Smooth muscle cell (in vitro differentiated cells): ENCODE measurements at regions not wholly inside any gene's neighbourhood (a gene's known extent, or its start where the extent isn't known, plus 50 kb on each side); places are given as distances from the start of the nearest gene placed in this dataset.
"Not testable (repeated sequence)": the region's sequence is repeated elsewhere in the genome, so short reads cannot be mapped to it uniquely, and the experiment has no call there.

Source experiments
- DNase-seq: peaks from one replicate; lab custom pipeline; 2025; ENCODE audit not compliant: unreplicated experiment; lab: John Stamatoyannopoulos, UW
- H2AFZ ChIP-seq: fragments of 200-600 bp; sonication (generic); 2 replicates; pipeline ENCODE4 v1.6.0; 2016; ENCODE audit warnings: antibody characterized with exemption, low read depth, mild to moderate bottlenecking
- H3F3A ChIP-seq: fragments of 200-600 bp; sonication (generic); 2 replicates; pipeline ENCODE4 v1.6.0; 2017; ENCODE audit warnings: antibody characterized with exemption, low read depth
- H3K27ac ChIP-seq: fragments of 200-600 bp; sonication (generic); 2 replicates; pipeline ENCODE4 v1.5.1; 2016; ENCODE audit warnings: low read depth, mild to moderate bottlenecking
- H3K27me3 ChIP-seq: fragments of 200-600 bp; sonication (generic); 2 replicates; pipeline ENCODE4 v1.6.1; 2016; ENCODE audit warnings: low read depth, mild to moderate bottlenecking
- H3K36me3 ChIP-seq: fragments of 200-600 bp; sonication (generic); 2 replicates; pipeline ENCODE4 v1.5.1; 2016; ENCODE audit warnings: low read depth
- H3K4me1 ChIP-seq: fragments of 200-600 bp; sonication (generic); 2 replicates; pipeline ENCODE4 v1.5.1; 2016; ENCODE audit warnings: low read depth
- H3K4me2 ChIP-seq: fragments of 200-600 bp; sonication (generic); 2 replicates; pipeline ENCODE4 v1.6.0; 2016; ENCODE audit warnings: mild to moderate bottlenecking
- H3K4me3 ChIP-seq: fragments of 200-600 bp; sonication (generic); 2 replicates; pipeline ENCODE4 v1.5.1; 2016; ENCODE audit warnings: mild to moderate bottlenecking
- H3K79me2 ChIP-seq: fragments of 200-600 bp; sonication (generic); 2 replicates; pipeline ENCODE4 v1.6.0; 2016; ENCODE audit warnings: low read depth, mild to moderate bottlenecking
- H3K9ac ChIP-seq: fragments of 200-600 bp; sonication (generic); 2 replicates; pipeline ENCODE4 v1.6.0; 2016; ENCODE audit warnings: low read depth
- H3K9me3 ChIP-seq: fragments of 200-600 bp; sonication (generic); replicated peaks from 2 replicates; pipeline ENCODE4 v1.5.1; 2016; ENCODE audit warnings: low read depth
- H4K20me1 ChIP-seq: fragments of 200-600 bp; sonication (generic); 2 replicates; pipeline ENCODE4 v1.6.0; 2016; ENCODE audit warnings: low read depth
- CTCF ChIP-seq: fragments of 200-600 bp; sonication (generic); IDR thresholded peaks from 2 replicates; pipeline ENCODE4 v1.5.1; 2017; ENCODE audit warnings: borderline replicate concordance, mild to moderate bottlenecking, antibody characterized with exemption; ENCODE audit not compliant: insufficient read depth, poor library complexity, severe bottlenecking
- WGBS: methylation state at CpG from one replicate; pipeline ENCODE4 v1.1.7; 2016; ENCODE audit warnings: low lambda C conversion rate; 5-methylcytosine and 5-hydroxymethylcytosine counted together

- Histone ChIP-seq H3K27ac (no peak overlapping the region), H3K4me1 (no peaks in the 10 kb centered on the region)
- TF ChIP-seq CTCF, result peak; percentile 77
Measured at GRCh38 chr2:113370478-113371091, 66.9 kb upstream of the ZNG1B start.

GRCh38 chr2:113370030-113370429 lies 67.5 kb upstream of the ZNG1B start:
- no peak overlapping the region for H2AFZ ChIP-seq
- TF ChIP-seq CTCF, result no peak
- H3K27ac ChIP-seq, result no peak overlapping the region
- H3K27me3 ChIP-seq, result peaks cover 4% of the 10 kb centered on the region
- H3F3A ChIP-seq, result no peaks in the 10 kb centered on the region
- no peaks in the 10 kb centered on the region for H3K9me3 ChIP-seq
- no peaks in the 10 kb centered on the region for H3K79me2 ChIP-seq
- H4K20me1 ChIP-seq, result no peaks in the 10 kb centered on the region
- H3K36me3 ChIP-seq, result no peaks in the 10 kb centered on the region
- H3K9ac ChIP-seq, result no peak overlapping the region
- 77% methylated on average over 5 of the region's 5 CpGs for WGBS
- no peak overlapping the region for H3K4me3 ChIP-seq
- no peak for DNase-seq
- no peak overlapping the region for H3K4me2 ChIP-seq
- no peaks in the 10 kb centered on the region for H3K4me1 ChIP-seq

More at GRCh38 chr2:113370478-113371091, 66.9 kb upstream of the ZNG1B start:
- Histone ChIP-seq H3K79me2 (no peaks in the 10 kb centered on the region), H3K9me3 (no peaks in the 10 kb centered on the region), H3K4me3 (no peak overlapping the region), H3K4me2 (no peak overlapping the region), H3K36me3 (no peaks in the 10 kb centered on the region), H2AFZ (no peak overlapping the region), H3F3A (no peaks in the 10 kb centered on the region), H3K27me3 (peaks cover 4% of the 10 kb centered on the region), H3K9ac (no peak overlapping the region), H4K20me1 (no peaks in the 10 kb centered on the region)
- WGBS, result 17% methylated on average over 9 of the region's 9 CpGs
- no peak for DNase-seq

- not testable (repeated sequence) for H3K79me2 ChIP-seq, H4K20me1 ChIP-seq, H2AFZ ChIP-seq, H3K9ac ChIP-seq, H3K4me3 ChIP-seq, H3K9me3 ChIP-seq, H3K4me2 ChIP-seq, H3K27ac ChIP-seq, H3F3A ChIP-seq, DNase-seq, H3K4me1 ChIP-seq, H3K36me3 ChIP-seq, H3K27me3 ChIP-seq
Measured at GRCh38 chr2:113368581-113368980, 68.9 kb upstream of the ZNG1B start.

GRCh38 chr2:113366821-113367220 lies 70.7 kb upstream of the ZNG1B start:
- H3K27ac ChIP-seq, result not testable (repeated sequence)

GRCh38 chr2:113365791-113366190 lies 71.7 kb upstream of the ZNG1B start:
- H3K9me3 ChIP-seq, H3K4me1 ChIP-seq, H3K4me2 ChIP-seq, H3K27me3 ChIP-seq, H3K9ac ChIP-seq, H3K4me3 ChIP-seq, H3K79me2 ChIP-seq, H3K27ac ChIP-seq, H3K36me3 ChIP-seq, H2AFZ ChIP-seq, H3F3A ChIP-seq, H4K20me1 ChIP-seq, DNase-seq: not testable (repeated sequence)
- WGBS, result 86% methylated on average over 2 of the region's 2 CpGs

More at GRCh38 chr2:113366821-113367220, 70.7 kb upstream of the ZNG1B start:
- WGBS, result 65% methylated on average over 4 of the region's 4 CpGs
- H3K27me3 ChIP-seq, H3K4me1 ChIP-seq, H3K9me3 ChIP-seq, DNase-seq, H3K79me2 ChIP-seq, H3K4me2 ChIP-seq, H3F3A ChIP-seq, H3K9ac ChIP-seq, H3K36me3 ChIP-seq, H3K4me3 ChIP-seq, H2AFZ ChIP-seq, H4K20me1 ChIP-seq: not testable (repeated sequence)

GRCh38 chr2:113365290-113365689 lies 72.2 kb upstream of the ZNG1B start:
- H3K9ac ChIP-seq, H3K4me1 ChIP-seq, DNase-seq, H4K20me1 ChIP-seq, H3K36me3 ChIP-seq, H3K79me2 ChIP-seq, H3K27me3 ChIP-seq, H3F3A ChIP-seq, H3K9me3 ChIP-seq, H2AFZ ChIP-seq, H3K4me2 ChIP-seq, H3K27ac ChIP-seq, H3K4me3 ChIP-seq: not testable (repeated sequence)
